KMS-11 (cell line): ENCODE measurements at regions not wholly inside any gene's neighbourhood (a gene's known extent, or its start where the extent isn't known, plus 50 kb on each side); places are given as distances from the start of the nearest gene placed in this dataset.

Source experiments
- H2AFZ ChIP-seq: fragments of 200-600 bp; sonication (generic); 2 replicates; pipeline ENCODE4 v1.6.1; 2016; ENCODE audit warnings: antibody characterized with exemption, mixed run types, low read depth
- H3K27ac ChIP-seq: fragments of 200-600 bp; sonication (generic); 2 replicates; pipeline ENCODE4 v1.6.1; 2016; ENCODE audit warnings: mild to moderate bottlenecking, mixed run types
- H3K27me3 ChIP-seq: fragments of 200-600 bp; sonication (generic); 2 replicates; pipeline ENCODE4 v1.6.1; 2017; ENCODE audit warnings: mild to moderate bottlenecking, low read depth, mixed run types, moderate library complexity; ENCODE audit not compliant: insufficient read depth
- H3K36me3 ChIP-seq: fragments of 200-600 bp; sonication (generic); 2 replicates; pipeline ENCODE4 v1.6.1; 2017; ENCODE audit warnings: mild to moderate bottlenecking, mixed run types; ENCODE audit not compliant: insufficient read depth
- H3K4me1 ChIP-seq: fragments of 200-600 bp; sonication (generic); 2 replicates; pipeline ENCODE4 v1.6.1; 2016; ENCODE audit warnings: mild to moderate bottlenecking, low read depth, mixed run types; ENCODE audit not compliant: poor library complexity, severe bottlenecking
- H3K4me2 ChIP-seq: fragments of 200-600 bp; sonication (generic); 2 replicates; pipeline ENCODE4 v1.7.0; 2016; ENCODE audit warnings: mild to moderate bottlenecking, mixed run types
- H3K4me3 ChIP-seq: fragments of 200-600 bp; sonication (generic); IDR thresholded peaks from 2 replicates; pipeline ENCODE4 v1.6.1; 2017; ENCODE audit warnings: low read depth, low read length, mixed read lengths; ENCODE audit not compliant: insufficient read depth
- H3K79me2 ChIP-seq: fragments of 200-600 bp; sonication (generic); 2 replicates; pipeline ENCODE4 v1.6.1; 2016; ENCODE audit warnings: low read depth, mixed run types; ENCODE audit not compliant: insufficient read depth
- H3K9ac ChIP-seq: fragments of 200-600 bp; sonication (generic); 2 replicates; pipeline ENCODE4 v1.6.1; 2016; ENCODE audit warnings: mild to moderate bottlenecking, mixed run types
- H4K20me1 ChIP-seq: fragments of 200-600 bp; sonication (generic); 2 replicates; pipeline ENCODE4 v1.6.1; 2016; ENCODE audit warnings: mild to moderate bottlenecking, mixed run types; ENCODE audit not compliant: insufficient read depth
- CTCF ChIP-seq: fragments of 200-600 bp; sonication (generic); conservative IDR thresholded peaks from 2 replicates; pipeline ENCODE4 v1.6.1; 2017; ENCODE audit warnings: low read depth, mild to moderate bottlenecking, antibody characterized with exemption, low read length, moderate library complexity, mixed read lengths

DNA sequence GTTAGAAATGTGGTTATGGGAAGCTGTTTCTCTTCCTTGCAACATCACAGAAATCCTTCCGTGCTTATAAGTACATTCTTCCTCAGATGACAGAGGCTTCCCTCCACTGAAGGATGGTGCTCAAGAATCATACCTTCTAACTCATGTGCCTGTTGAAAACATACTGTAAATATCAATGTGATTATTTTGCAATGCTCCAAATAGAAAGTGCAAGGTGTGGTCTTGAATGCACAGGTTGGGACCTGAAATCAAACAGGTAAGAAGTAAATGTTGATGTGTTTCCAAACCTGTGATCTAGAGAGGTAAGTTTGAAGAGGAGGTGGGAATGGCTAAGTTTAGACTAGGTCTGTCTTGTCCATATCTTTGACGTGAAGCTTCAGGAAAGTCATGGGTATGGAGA is 87.7 kb downstream of the ZNF518B start:
- H3K79me2 ChIP-seq = no peaks in the 10 kb centered on the region
- no peak overlapping the region for H3K9ac ChIP-seq
- H3K36me3 ChIP-seq = no peaks in the 10 kb centered on the region
- H3K4me3 ChIP-seq = no peak overlapping the region
- H4K20me1 ChIP-seq = no peaks in the 10 kb centered on the region
- no peak overlapping the region for H3K27ac ChIP-seq
- no peak overlapping the region for H3K4me2 ChIP-seq
- no peaks in the 10 kb centered on the region for H3K27me3 ChIP-seq
- H2AFZ ChIP-seq = no peak overlapping the region
- TF ChIP-seq CTCF = no peak
- H3K4me1 ChIP-seq = no peaks in the 10 kb centered on the region

- Histone ChIP-seq H3K36me3 (no peaks in the 10 kb centered on the region), H3K4me3 (no peak overlapping the region), H4K20me1 (no peaks in the 10 kb centered on the region), H3K9ac (no peak overlapping the region), H3K27me3 (no peaks in the 10 kb centered on the region), H3K79me2 (no peaks in the 10 kb centered on the region), H2AFZ (no peak overlapping the region), H3K4me2 (no peak overlapping the region), H3K4me1 (no peaks in the 10 kb centered on the region), H3K27ac (no peak overlapping the region)
- no peak for TF ChIP-seq CTCF
Observed at GRCh38 chr4:10366628-10367027, 90.6 kb downstream of the ZNF518B start.

DNA sequence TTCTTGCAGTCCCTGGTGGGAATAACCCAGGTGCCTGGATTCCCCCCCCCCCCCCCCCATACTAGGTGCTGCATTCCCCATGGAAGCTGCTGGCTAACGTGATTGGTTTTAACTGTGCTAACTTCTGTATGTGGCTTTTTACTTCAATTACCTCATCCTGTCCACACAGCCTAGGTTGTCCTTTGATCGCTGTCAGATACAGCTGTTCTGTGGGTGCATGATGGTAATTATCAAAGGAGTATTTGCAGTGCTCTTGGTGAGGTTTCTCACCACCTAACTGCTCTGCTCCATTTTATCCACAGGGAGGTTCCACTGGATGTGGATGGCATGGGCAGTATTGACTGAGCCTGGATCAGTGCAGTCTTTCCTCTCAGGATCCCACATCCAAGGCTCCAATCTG is 93.0 kb downstream of the ZNF518B start:
- H3K4me3 ChIP-seq = no peak overlapping the region
- no peaks in the 10 kb centered on the region for H4K20me1 ChIP-seq
- TF ChIP-seq CTCF = no peak
- no peak overlapping the region for H3K9ac ChIP-seq
- no peaks in the 10 kb centered on the region for H3K36me3 ChIP-seq
- H3K4me1 ChIP-seq = no peaks in the 10 kb centered on the region
- no peak overlapping the region for H3K4me2 ChIP-seq
- H3K79me2 ChIP-seq = no peaks in the 10 kb centered on the region
- H3K27ac ChIP-seq = no peak overlapping the region
- no peak overlapping the region for H2AFZ ChIP-seq
- H3K27me3 ChIP-seq = no peaks in the 10 kb centered on the region

- Histone ChIP-seq H3K27ac (no peak overlapping the region), H3K4me2 (no peak overlapping the region), H2AFZ (no peak overlapping the region), H3K9ac (no peak overlapping the region), H3K79me2 (no peaks in the 10 kb centered on the region), H3K4me1 (no peaks in the 10 kb centered on the region), H4K20me1 (no peaks in the 10 kb centered on the region), H3K36me3 (no peaks in the 10 kb centered on the region), H3K4me3 (no peak overlapping the region), H3K27me3 (no peaks in the 10 kb centered on the region)
- TF ChIP-seq CTCF = no peak
Observed at GRCh38 chr4:10354746-10355145, 102.5 kb downstream of the ZNF518B start.

DNA sequence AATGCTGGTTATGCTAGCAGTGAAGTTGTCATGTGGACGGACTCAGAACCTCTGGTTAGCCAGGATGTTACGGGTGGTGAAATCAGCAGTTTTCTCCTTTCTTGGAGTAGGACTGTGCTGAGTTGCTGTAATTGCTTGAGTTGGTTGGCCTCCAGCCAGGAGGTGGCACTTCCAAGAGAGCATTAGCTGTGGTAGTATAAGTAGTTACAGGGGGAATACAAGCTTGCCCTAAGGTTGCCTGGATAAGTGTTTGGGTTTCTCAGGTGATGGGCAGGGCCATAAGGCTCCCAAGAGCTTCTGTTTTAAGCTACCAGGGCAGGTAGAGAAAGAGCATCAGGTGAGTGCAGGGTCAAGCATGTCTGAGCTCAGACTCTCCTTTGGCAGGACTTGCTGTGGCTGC is 103.0 kb downstream of the ZNF518B start:
- H4K20me1 ChIP-seq = no peaks in the 10 kb centered on the region

More for the DNA sequence above, 103.0 kb downstream of the ZNF518B start:
- H3K4me1 ChIP-seq = no peaks in the 10 kb centered on the region
- no peak overlapping the region for H3K27ac ChIP-seq
- TF ChIP-seq CTCF = no peak
- H3K4me2 ChIP-seq = no peak overlapping the region
- H3K27me3 ChIP-seq = no peaks in the 10 kb centered on the region
- no peaks in the 10 kb centered on the region for H3K36me3 ChIP-seq
- no peak overlapping the region for H2AFZ ChIP-seq
- no peak overlapping the region for H3K9ac ChIP-seq
- H3K4me3 ChIP-seq = no peak overlapping the region
- no peaks in the 10 kb centered on the region for H3K79me2 ChIP-seq
